Activated CD4-positive, alpha-beta T cell treated with anti-CD3 and anti-CD28 coated beads, Interleukin-2, amount 10 ng/mL, durations not matched to agents 24 days and 14 days (primary cell): ENCODE measurements at regions not wholly inside any gene's neighbourhood (a gene's known extent, or its start where the extent isn't known, plus 50 kb on each side); places are given as distances from the start of the nearest gene placed in this dataset.
"Not testable (repeated sequence)": the region's sequence is repeated elsewhere in the genome, so short reads cannot be mapped to it uniquely, and the experiment has no call there.

ENCODE experiments used
- DNase-seq: peaks from one replicate; pipeline ENCODE4 v3.0.0; 2022
- H3K27ac Mint-ChIP-seq: one replicate; pipeline ENCODE4 v1.8.0; 2022; ENCODE audit warnings: mild to moderate bottlenecking, mixed read lengths
- H3K27me3 Mint-ChIP-seq: one replicate; pipeline ENCODE4 v1.8.0; 2022; ENCODE audit warnings: mixed read lengths
- H3K36me3 Mint-ChIP-seq: one replicate; pipeline ENCODE4 v1.8.0; 2022; ENCODE audit warnings: low read depth, mild to moderate bottlenecking, mixed read lengths
- H3K4me1 Mint-ChIP-seq: one replicate; pipeline ENCODE4 v1.8.0; 2021; ENCODE audit warnings: mixed read lengths
- H3K4me3 Mint-ChIP-seq: one replicate; pipeline ENCODE4 v1.8.0; 2022; ENCODE audit warnings: mild to moderate bottlenecking, moderate library complexity, mixed read lengths
- H3K9me3 Mint-ChIP-seq: one replicate; pipeline ENCODE4 v1.8.0; 2021; ENCODE audit warnings: mixed read lengths
- intact Hi-C: fragments of 100-400 bp; cut with micrococcal nuclease; formaldehyde crosslinking; loops from one replicate; pipeline ENCODE4 v1.15.1; 2023

GRCh38 chr6:75031102-75031501 is 174.8 kb downstream of the COL12A1 start:
- H3K36me3 Mint-ChIP-seq, H3K27me3 Mint-ChIP-seq, H3K4me1 Mint-ChIP-seq, intact Hi-C loops, H3K27ac Mint-ChIP-seq, DNase-seq, H3K9me3 Mint-ChIP-seq, H3K4me3 Mint-ChIP-seq: not testable (repeated sequence)

- H3K27me3 Mint-ChIP-seq = no peaks in the 10 kb centered on the region
- no peaks in the 10 kb centered on the region for H3K9me3 Mint-ChIP-seq
- H3K4me1 Mint-ChIP-seq = no peaks in the 10 kb centered on the region
- intact Hi-C loops = no loop called here
- no peak for DNase-seq
- H3K36me3 Mint-ChIP-seq = no peaks in the 10 kb centered on the region
- no peak overlapping the region for H3K4me3 Mint-ChIP-seq
- H3K27ac Mint-ChIP-seq = no peak overlapping the region
These were observed 176.5 kb downstream of the COL12A1 start for GRCh38 chr6:75029333-75029732.

- Mint-ChIP-seq H3K36me3 (no peaks in the 10 kb centered on the region), H3K27me3 (no peaks in the 10 kb centered on the region), H3K9me3 (no peaks in the 10 kb centered on the region), H3K4me3 (no peak overlapping the region), H3K4me1 (no peaks in the 10 kb centered on the region), H3K27ac (no peak overlapping the region)
- intact Hi-C loops = no loop called here
- DNase-seq = no peak
These were observed 180.5 kb downstream of the COL12A1 start for GRCh38 chr6:75025371-75025770.

- intact Hi-C loops = no loop called here
- no peaks in the 10 kb centered on the region for H3K9me3 Mint-ChIP-seq
- no peak overlapping the region for H3K27ac Mint-ChIP-seq
- no peaks in the 10 kb centered on the region for H3K36me3 Mint-ChIP-seq
- DNase-seq = no peak
- no peaks in the 10 kb centered on the region for H3K4me1 Mint-ChIP-seq
- H3K4me3 Mint-ChIP-seq = no peak overlapping the region
- H3K27me3 Mint-ChIP-seq = no peaks in the 10 kb centered on the region
These were observed 181.0 kb downstream of the COL12A1 start for GRCh38 chr6:75024828-75025227.

- DNase-seq = no peak
These were observed 182.2 kb downstream of the COL12A1 start for GRCh38 chr6:75023634-75024033.

GRCh38 chr6:75020971-75021370 is 184.9 kb downstream of the COL12A1 start:
- Mint-ChIP-seq H3K36me3 (no peaks in the 10 kb centered on the region), H3K4me3 (no peak overlapping the region), H3K4me1 (no peaks in the 10 kb centered on the region), H3K27me3 (no peaks in the 10 kb centered on the region), H3K9me3 (peaks cover 3% of the 10 kb centered on the region), H3K27ac (no peak overlapping the region)
- intact Hi-C loops = no loop called here
- DNase-seq = no peak

More at GRCh38 chr6:75023634-75024033, 182.2 kb downstream of the COL12A1 start:
- Mint-ChIP-seq H3K27ac (no peak overlapping the region), H3K4me1 (no peaks in the 10 kb centered on the region), H3K9me3 (peaks cover 3% of the 10 kb centered on the region), H3K36me3 (no peaks in the 10 kb centered on the region), H3K4me3 (no peak overlapping the region), H3K27me3 (no peaks in the 10 kb centered on the region)
- intact Hi-C loops = no loop called here

- Mint-ChIP-seq H3K27me3 (no peaks in the 10 kb centered on the region), H3K9me3 (peaks cover 3% of the 10 kb centered on the region), H3K36me3 (no peaks in the 10 kb centered on the region), H3K4me1 (no peaks in the 10 kb centered on the region), H3K27ac (no peak overlapping the region), H3K4me3 (no peak overlapping the region)
- intact Hi-C loops = no loop called here
- no peak for DNase-seq
These were observed 185.5 kb downstream of the COL12A1 start for GRCh38 chr6:75020376-75020775.

- no peak overlapping the region for H3K27ac Mint-ChIP-seq
- intact Hi-C loops = no loop called here
- no peak overlapping the region for H3K4me3 Mint-ChIP-seq
- DNase-seq = no peak
- no peaks in the 10 kb centered on the region for H3K4me1 Mint-ChIP-seq
- peaks cover 11% of the 10 kb centered on the region for H3K9me3 Mint-ChIP-seq
- no peaks in the 10 kb centered on the region for H3K36me3 Mint-ChIP-seq
- H3K27me3 Mint-ChIP-seq = no peaks in the 10 kb centered on the region
These were observed 193.8 kb downstream of the COL12A1 start for GRCh38 chr6:75012018-75012417.

- H3K27ac Mint-ChIP-seq, H3K27me3 Mint-ChIP-seq, intact Hi-C loops, H3K9me3 Mint-ChIP-seq, DNase-seq, H3K36me3 Mint-ChIP-seq, H3K4me1 Mint-ChIP-seq, H3K4me3 Mint-ChIP-seq: not testable (repeated sequence)
These were observed 201.9 kb downstream of the COL12A1 start for GRCh38 chr6:75003984-75004383.

- no peaks in the 10 kb centered on the region for H3K4me1 Mint-ChIP-seq
- intact Hi-C loops = no loop called here
These were observed 208.2 kb downstream of the COL12A1 start for GRCh38 chr6:74997646-74998045.

GRCh38 chr6:74993136-74993535 is 212.7 kb downstream of the COL12A1 start:
- H3K27ac Mint-ChIP-seq = no peak overlapping the region
- intact Hi-C loops = no loop called here
- H3K9me3 Mint-ChIP-seq = no peaks in the 10 kb centered on the region
- H3K27me3 Mint-ChIP-seq = no peaks in the 10 kb centered on the region
- DNase-seq = no peak
- no peaks in the 10 kb centered on the region for H3K36me3 Mint-ChIP-seq
- no peak overlapping the region for H3K4me3 Mint-ChIP-seq
- no peaks in the 10 kb centered on the region for H3K4me1 Mint-ChIP-seq

More at GRCh38 chr6:74997646-74998045, 208.2 kb downstream of the COL12A1 start:
- Mint-ChIP-seq H3K9me3 (no peaks in the 10 kb centered on the region), H3K36me3 (no peaks in the 10 kb centered on the region), H3K4me3 (no peak overlapping the region), H3K27me3 (no peaks in the 10 kb centered on the region), H3K27ac (no peak overlapping the region)
- no peak for DNase-seq

- no peak overlapping the region for H3K27ac Mint-ChIP-seq
- no peaks in the 10 kb centered on the region for H3K36me3 Mint-ChIP-seq
- no peaks in the 10 kb centered on the region for H3K9me3 Mint-ChIP-seq
- intact Hi-C loops = no loop called here
- no peak overlapping the region for H3K4me3 Mint-ChIP-seq
- no peak for DNase-seq
- no peaks in the 10 kb centered on the region for H3K27me3 Mint-ChIP-seq
- H3K4me1 Mint-ChIP-seq = no peaks in the 10 kb centered on the region
These were observed 214.1 kb downstream of the COL12A1 start for GRCh38 chr6:74991573-74992332.

GRCh38 chr6:74979065-74979766 is 226.6 kb downstream of the COL12A1 start:
- H3K27ac Mint-ChIP-seq = no peak overlapping the region
- H3K4me3 Mint-ChIP-seq = no peak overlapping the region
- intact Hi-C loops = no loop called here
- H3K9me3 Mint-ChIP-seq = no peaks in the 10 kb centered on the region
- H3K27me3 Mint-ChIP-seq = no peaks in the 10 kb centered on the region
- no peak for DNase-seq
- no peaks in the 10 kb centered on the region for H3K4me1 Mint-ChIP-seq
- no peaks in the 10 kb centered on the region for H3K36me3 Mint-ChIP-seq

- H3K36me3 Mint-ChIP-seq = no peaks in the 10 kb centered on the region
- intact Hi-C loops = no loop called here
- H3K27ac Mint-ChIP-seq = no peak overlapping the region
- no peaks in the 10 kb centered on the region for H3K27me3 Mint-ChIP-seq
- no peak overlapping the region for H3K4me3 Mint-ChIP-seq
- no peaks in the 10 kb centered on the region for H3K4me1 Mint-ChIP-seq
- H3K9me3 Mint-ChIP-seq = no peaks in the 10 kb centered on the region
- no peak for DNase-seq
These were observed 229.2 kb downstream of the COL12A1 start for GRCh38 chr6:74976701-74977100.
